ENCODE measurements at regions not wholly inside any gene's neighbourhood (a gene's known extent, or its start where the extent isn't known, plus 50 kb on each side); places are given as distances from the start of the nearest gene placed in this dataset.

DNA sequence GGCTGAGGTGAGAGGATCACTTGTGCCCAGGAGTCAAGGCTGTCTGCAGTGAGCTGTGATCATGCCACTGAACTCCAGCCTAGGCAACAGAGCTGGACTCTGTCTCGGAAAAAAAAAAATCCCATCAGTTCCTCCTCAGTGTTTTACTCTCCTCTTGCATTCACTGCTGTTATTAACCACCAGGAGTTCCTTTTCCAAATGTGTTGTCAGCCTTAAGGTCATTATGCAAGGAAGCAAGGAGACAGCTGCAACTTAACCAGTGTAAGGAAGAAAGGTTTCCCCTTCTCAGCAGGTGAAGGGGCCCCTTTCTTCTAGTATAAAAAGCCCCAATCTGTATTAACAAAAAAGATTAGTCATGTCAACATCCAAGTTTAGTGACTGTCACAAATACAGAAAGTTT lies 86.6 kb upstream of the LEP start:
- TF ChIP-seq, protein P1, sequence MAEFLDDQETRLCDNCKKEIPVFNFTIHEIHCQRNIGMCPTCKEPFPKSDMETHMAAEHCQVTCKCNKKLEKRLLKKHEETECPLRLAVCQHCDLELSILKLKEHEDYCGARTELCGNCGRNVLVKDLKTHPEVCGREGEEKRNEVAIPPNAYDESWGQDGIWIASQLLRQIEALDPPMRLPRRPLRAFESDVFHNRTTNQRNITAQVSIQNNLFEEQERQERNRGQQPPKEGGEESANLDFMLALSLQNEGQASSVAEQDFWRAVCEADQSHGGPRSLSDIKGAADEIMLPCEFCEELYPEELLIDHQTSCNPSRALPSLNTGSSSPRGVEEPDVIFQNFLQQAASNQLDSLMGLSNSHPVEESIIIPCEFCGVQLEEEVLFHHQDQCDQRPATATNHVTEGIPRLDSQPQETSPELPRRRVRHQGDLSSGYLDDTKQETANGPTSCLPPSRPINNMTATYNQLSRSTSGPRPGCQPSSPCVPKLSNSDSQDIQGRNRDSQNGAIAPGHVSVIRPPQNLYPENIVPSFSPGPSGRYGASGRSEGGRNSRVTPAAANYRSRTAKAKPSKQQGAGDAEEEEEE (CRISPR knock-in tag; IDR thresholded peaks at IDR 0.05; ENCODE audit: borderline replicate concordance) = no peak
- TF ChIP-seq, protein P2, sequence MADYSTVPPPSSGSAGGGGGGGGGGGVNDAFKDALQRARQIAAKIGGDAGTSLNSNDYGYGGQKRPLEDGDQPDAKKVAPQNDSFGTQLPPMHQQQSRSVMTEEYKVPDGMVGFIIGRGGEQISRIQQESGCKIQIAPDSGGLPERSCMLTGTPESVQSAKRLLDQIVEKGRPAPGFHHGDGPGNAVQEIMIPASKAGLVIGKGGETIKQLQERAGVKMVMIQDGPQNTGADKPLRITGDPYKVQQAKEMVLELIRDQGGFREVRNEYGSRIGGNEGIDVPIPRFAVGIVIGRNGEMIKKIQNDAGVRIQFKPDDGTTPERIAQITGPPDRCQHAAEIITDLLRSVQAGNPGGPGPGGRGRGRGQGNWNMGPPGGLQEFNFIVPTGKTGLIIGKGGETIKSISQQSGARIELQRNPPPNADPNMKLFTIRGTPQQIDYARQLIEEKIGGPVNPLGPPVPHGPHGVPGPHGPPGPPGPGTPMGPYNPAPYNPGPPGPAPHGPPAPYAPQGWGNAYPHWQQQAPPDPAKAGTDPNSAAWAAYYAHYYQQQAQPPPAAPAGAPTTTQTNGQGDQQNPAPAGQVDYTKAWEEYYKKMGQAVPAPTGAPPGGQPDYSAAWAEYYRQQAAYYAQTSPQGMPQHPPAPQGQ (CRISPR knock-in tag; IDR thresholded peaks at IDR 0.05; ENCODE audit: borderline replicate concordance) = no peak
- TF ChIP-seq, protein P3, sequence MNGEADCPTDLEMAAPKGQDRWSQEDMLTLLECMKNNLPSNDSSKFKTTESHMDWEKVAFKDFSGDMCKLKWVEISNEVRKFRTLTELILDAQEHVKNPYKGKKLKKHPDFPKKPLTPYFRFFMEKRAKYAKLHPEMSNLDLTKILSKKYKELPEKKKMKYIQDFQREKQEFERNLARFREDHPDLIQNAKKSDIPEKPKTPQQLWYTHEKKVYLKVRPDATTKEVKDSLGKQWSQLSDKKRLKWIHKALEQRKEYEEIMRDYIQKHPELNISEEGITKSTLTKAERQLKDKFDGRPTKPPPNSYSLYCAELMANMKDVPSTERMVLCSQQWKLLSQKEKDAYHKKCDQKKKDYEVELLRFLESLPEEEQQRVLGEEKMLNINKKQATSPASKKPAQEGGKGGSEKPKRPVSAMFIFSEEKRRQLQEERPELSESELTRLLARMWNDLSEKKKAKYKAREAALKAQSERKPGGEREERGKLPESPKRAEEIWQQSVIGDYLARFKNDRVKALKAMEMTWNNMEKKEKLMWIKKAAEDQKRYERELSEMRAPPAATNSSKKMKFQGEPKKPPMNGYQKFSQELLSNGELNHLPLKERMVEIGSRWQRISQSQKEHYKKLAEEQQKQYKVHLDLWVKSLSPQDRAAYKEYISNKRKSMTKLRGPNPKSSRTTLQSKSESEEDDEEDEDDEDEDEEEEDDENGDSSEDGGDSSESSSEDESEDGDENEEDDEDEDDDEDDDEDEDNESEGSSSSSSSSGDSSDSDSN (CRISPR knock-in tag; IDR thresholded peaks at IDR 0.05) = no peak
- no peak for TF ChIP-seq ZNF274 (CRISPR knock-in tag; IDR thresholded peaks at IDR 0.05)
- no peak for TF ChIP-seq ZNF792 (CRISPR knock-in tag; IDR thresholded peaks at IDR 0.05)
- TF ChIP-seq, protein P4, sequence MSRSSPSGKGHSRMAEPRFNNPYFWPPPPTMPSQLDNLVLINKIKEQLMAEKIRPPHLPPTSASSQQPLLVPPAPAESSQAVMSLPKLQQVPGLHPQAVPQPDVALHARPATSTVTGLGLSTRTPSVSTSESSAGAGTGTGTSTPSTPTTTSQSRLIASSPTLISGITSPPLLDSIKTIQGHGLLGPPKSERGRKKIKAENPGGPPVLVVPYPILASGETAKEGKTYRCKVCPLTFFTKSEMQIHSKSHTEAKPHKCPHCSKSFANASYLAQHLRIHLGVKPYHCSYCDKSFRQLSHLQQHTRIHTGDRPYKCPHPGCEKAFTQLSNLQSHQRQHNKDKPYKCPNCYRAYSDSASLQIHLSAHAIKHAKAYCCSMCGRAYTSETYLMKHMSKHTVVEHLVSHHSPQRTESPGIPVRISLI (CRISPR knock-in tag; IDR thresholded peaks at IDR 0.05; ENCODE audit: borderline replicate concordance) = no peak
- TF ChIP-seq ZMYM2 (CRISPR knock-in tag; IDR thresholded peaks at IDR 0.05) = no peak
- TF ChIP-seq, protein P5, sequence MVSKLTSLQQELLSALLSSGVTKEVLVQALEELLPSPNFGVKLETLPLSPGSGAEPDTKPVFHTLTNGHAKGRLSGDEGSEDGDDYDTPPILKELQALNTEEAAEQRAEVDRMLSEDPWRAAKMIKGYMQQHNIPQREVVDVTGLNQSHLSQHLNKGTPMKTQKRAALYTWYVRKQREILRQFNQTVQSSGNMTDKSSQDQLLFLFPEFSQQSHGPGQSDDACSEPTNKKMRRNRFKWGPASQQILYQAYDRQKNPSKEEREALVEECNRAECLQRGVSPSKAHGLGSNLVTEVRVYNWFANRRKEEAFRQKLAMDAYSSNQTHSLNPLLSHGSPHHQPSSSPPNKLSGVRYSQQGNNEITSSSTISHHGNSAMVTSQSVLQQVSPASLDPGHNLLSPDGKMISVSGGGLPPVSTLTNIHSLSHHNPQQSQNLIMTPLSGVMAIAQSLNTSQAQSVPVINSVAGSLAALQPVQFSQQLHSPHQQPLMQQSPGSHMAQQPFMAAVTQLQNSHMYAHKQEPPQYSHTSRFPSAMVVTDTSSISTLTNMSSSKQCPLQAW (CRISPR knock-in tag; IDR thresholded peaks at IDR 0.05) = no peak
- TF ChIP-seq ZNF296 (CRISPR knock-in tag; conservative IDR thresholded peaks at IDR 0.05) = no peak
- TF ChIP-seq MAF1 (CRISPR knock-in tag; IDR thresholded peaks at IDR 0.05; ENCODE audit: borderline replicate concordance) = no peak
- TF ChIP-seq ZNF768 (CRISPR knock-in tag; IDR thresholded peaks at IDR 0.05) = no peak
- TF ChIP-seq RORA (CRISPR knock-in tag; IDR thresholded peaks at IDR 0.05) = no peak
- BruUV-seq (replicated peaks) = no TSS peak
- Histone ChIP-seq H3K4me1 (ENCODE audit: insufficient read depth, low read length) (no peaks in the 10 kb centered on the region), H3K79me2 (ENCODE audit: insufficient read depth, low read length) (no peaks in the 10 kb centered on the region), H3K27ac (ENCODE audit: extremely low read length, insufficient read depth, low read length) (no peak overlapping the region), H2AFZ (ENCODE audit: low read length) (no peak overlapping the region), H3K4me2 (ENCODE audit: low read depth, low read length) (no peak overlapping the region), H3K36me3 (replicated peaks in 1 of 2; ENCODE audit: control insufficient read depth in 1 of 2, insufficient read depth in 2 of 2, low read length in 2 of 2) (no peaks in the 10 kb centered on the region), H3K9me3 (ENCODE audit: low read length) (no peaks in the 10 kb centered on the region), H3K4me3 (replicated peaks in 1 of 3; ENCODE audit: insufficient read depth in 1 of 3, low read depth in 2 of 3, low read length in 3 of 3) (no peak overlapping the region), H4K20me1 (ENCODE audit: insufficient read depth, low read length) (no peaks in the 10 kb centered on the region), H3K27me3 (ENCODE audit: control insufficient read depth in 1 of 2, insufficient read depth in 2 of 2, low read length in 2 of 2) (peaks cover 2 to 54% of the 10 kb centered on the region in 2 experiments), H3K9ac (ENCODE audit: insufficient read depth, low read depth, low read length) (no peak overlapping the region)
- DNase-seq (ENCODE audit: low spot score) = no peak
- intact Hi-C loops (cut with micrococcal nuclease; ENCODE audit: unreplicated experiment) (no loop called here), in situ Hi-C loops (cut with HindIII; ENCODE audit: extremely low pct_ligation_motif_present, low pct_unique_long_range_greater_than_20kb) (no loop called here)
- ChIA-PET CTCF (ENCODE audit: low intra/inter-chr PET ratio, low total read pairs) (no interaction called here), POLR2A (no interaction called here)
- 13% methylated on average over 1 of the region's 1 CpG for WGBS (ENCODE audit: low lambda C conversion rate)
- no peak for ATAC-seq
- FAIRE-seq = no peak
